Cardiac muscle cell (in vitro differentiated cells and primary cell): ENCODE measurements at regions not wholly inside any gene's neighbourhood (a gene's known extent, or its start where the extent isn't known, plus 50 kb on each side); places are given as distances from the start of the nearest gene placed in this dataset.
A peak's percentile ranks its signal among the peaks of the same experiment; 100 is the strongest.

Source experiments
- DNase-seq, 2 donors: peaks; one replicate each; pipeline versions ENCODE4 v3.0.0 to v3.0.0-alpha.2; 2010 to 2017; ENCODE audit warnings: low read depth in 1 of 2, low spot score in 1 of 2
- H3K27ac ChIP-seq: fragments of 200-600 bp; sonication (generic); 2 replicates; pipeline ENCODE4 v1.5.1; 2016
- H3K27me3 ChIP-seq: fragments of 200-600 bp; sonication (generic); 2 replicates; pipeline ENCODE4 v1.6.0; 2016; ENCODE audit warnings: control low read depth
- H3K36me3 ChIP-seq: fragments of 200-600 bp; sonication (generic); 2 replicates; pipeline ENCODE4 v1.5.1; 2016; ENCODE audit warnings: control low read depth
- H3K4me1 ChIP-seq: fragments of 200-600 bp; sonication (generic); 2 replicates; pipeline ENCODE4 v1.8.1; 2017; ENCODE audit warnings: low read depth, mild to moderate bottlenecking, mixed run types
- H3K4me3 ChIP-seq: fragments of 200-600 bp; sonication (generic); 2 replicates; pipeline ENCODE4 v1.5.1; 2016; ENCODE audit warnings: mild to moderate bottlenecking
- H3K9me3 ChIP-seq: fragments of 200-600 bp; sonication (generic); 2 replicates; pipeline ENCODE4 v1.5.1; 2017; ENCODE audit warnings: low read depth, mild to moderate bottlenecking, control low read depth
- TF ChIP-seq, protein P1 (sequence below): IDR thresholded peaks from 2 replicates; pipeline ENCODE4 v1.5.1; 2012; ENCODE audit warnings: low read depth, mild to moderate bottlenecking, low read length

DNA sequence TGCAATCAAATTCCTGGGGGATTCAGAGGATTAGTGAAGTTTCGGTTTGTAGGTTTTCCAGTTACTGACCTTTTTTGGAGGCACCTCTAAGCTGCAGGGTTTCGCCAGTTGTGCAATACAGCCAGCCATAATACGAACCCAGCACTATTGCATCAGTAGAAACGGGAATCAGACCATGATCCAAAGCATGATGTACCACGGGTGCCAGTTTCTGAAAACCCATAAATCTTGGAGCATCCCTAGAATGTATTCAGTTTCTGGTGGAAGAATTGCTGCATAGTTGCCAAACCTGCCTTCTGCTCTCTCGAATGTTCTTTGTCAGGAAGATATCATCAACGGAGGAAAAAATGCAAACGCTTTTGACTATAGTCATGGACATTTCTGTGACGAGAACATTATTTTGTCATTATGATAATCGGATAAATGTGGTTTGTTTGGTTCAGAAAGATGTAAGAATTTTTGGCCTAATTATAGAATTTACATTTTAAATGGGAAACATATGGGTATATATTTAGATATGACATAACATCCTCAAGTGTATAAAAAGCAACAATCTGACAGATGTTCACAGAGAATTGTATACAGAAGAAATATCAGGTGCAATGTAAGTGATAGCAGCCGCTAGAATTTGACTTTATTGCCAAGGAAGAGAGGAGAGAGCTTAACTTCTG, 186.2 kb upstream of the PRKCQ start:
- H3K36me3 ChIP-seq: no peaks in the 10 kb centered on the region
- peak in 1 of 2 donors; percentile 82 for DNase-seq
- no peak overlapping the region for H3K4me3 ChIP-seq
- TF ChIP-seq, protein P1, sequence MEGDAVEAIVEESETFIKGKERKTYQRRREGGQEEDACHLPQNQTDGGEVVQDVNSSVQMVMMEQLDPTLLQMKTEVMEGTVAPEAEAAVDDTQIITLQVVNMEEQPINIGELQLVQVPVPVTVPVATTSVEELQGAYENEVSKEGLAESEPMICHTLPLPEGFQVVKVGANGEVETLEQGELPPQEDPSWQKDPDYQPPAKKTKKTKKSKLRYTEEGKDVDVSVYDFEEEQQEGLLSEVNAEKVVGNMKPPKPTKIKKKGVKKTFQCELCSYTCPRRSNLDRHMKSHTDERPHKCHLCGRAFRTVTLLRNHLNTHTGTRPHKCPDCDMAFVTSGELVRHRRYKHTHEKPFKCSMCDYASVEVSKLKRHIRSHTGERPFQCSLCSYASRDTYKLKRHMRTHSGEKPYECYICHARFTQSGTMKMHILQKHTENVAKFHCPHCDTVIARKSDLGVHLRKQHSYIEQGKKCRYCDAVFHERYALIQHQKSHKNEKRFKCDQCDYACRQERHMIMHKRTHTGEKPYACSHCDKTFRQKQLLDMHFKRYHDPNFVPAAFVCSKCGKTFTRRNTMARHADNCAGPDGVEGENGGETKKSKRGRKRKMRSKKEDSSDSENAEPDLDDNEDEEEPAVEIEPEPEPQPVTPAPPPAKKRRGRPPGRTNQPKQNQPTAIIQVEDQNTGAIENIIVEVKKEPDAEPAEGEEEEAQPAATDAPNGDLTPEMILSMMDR: no peak
- peaks cover 15% of the 10 kb centered on the region for H3K27me3 ChIP-seq
- no peak overlapping the region for H3K27ac ChIP-seq
- H3K9me3 ChIP-seq: no peaks in the 10 kb centered on the region
- no peaks in the 10 kb centered on the region for H3K4me1 ChIP-seq

DNA sequence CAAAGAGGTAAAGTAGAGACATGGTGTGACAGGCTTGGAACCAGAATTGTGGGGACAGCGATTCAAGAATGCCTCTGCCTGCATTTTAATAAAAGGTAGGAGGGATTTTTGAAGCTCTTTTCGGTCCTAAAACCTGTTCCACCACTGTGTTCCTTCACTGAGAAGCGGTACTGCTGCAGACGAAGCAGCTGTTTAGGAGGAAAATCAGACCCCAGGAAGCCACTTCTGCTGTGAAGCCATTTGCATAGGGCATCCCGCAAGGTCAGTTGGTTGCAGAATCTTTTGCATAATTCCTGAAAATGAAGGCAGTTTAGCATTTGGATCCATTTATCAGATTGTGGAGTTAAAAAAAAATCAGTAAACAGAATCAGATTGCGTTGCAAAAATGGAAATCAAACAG, 183.3 kb upstream of the PRKCQ start:
- TF ChIP-seq, protein P1: no peak
- Histone ChIP-seq H3K27me3 (peaks cover 15% of the 10 kb centered on the region), H3K9me3 (no peaks in the 10 kb centered on the region), H3K4me3 (no peak overlapping the region), H3K36me3 (no peaks in the 10 kb centered on the region), H3K27ac (no peak overlapping the region), H3K4me1 (no peaks in the 10 kb centered on the region)
- no peak for DNase-seq

DNA sequence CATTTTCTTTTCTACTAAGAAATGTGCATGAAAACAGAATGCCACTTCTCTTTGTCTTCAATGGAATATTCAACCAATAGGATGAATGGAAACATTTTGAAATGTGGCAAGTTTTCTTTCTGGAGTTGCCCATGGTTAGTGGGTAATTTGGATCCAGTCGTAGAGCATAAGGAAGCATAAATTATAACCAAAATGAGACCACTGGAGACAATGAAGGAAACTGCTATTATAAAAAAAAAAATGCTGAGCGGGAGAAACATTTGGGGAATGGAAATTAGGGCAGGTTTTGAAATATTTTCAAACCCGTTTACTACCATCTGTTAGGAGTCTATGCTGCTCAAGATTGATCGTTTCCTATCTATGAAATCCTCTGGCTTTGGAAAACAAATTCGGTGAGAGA, 182.9 kb upstream of the PRKCQ start:
- TF ChIP-seq, protein P1: no peak
- no peak for DNase-seq
- H3K4me3 ChIP-seq: no peak overlapping the region
- H3K9me3 ChIP-seq: no peaks in the 10 kb centered on the region
- no peak overlapping the region for H3K27ac ChIP-seq
- H3K4me1 ChIP-seq: no peaks in the 10 kb centered on the region
- no peaks in the 10 kb centered on the region for H3K36me3 ChIP-seq
- H3K27me3 ChIP-seq: peaks cover 15% of the 10 kb centered on the region

DNA sequence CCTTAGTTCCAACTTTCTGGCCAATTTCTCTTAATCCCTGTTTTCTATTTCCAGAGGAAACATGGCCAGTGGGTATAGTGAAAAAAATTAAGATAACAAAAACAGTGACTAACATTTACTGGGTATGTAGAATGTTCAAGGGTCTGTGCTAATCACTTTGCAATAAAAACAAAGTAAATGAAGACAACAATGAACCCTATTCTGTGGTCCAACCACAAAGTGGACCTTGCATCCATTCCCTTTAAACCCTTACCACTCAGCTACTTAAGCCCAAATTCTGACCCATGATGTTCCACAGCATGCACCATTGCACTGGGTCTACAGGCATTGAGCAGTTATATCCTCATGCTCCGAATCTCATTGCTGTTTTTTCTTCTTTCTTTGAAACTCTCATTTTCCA, 179.9 kb upstream of the PRKCQ start:
- Histone ChIP-seq H3K9me3 (no peaks in the 10 kb centered on the region), H3K27ac (no peak overlapping the region), H3K4me3 (no peak overlapping the region), H3K36me3 (no peaks in the 10 kb centered on the region), H3K27me3 (peaks cover 11% of the 10 kb centered on the region), H3K4me1 (no peaks in the 10 kb centered on the region)
- TF ChIP-seq, protein P1: no peak
- DNase-seq: no peak

DNA sequence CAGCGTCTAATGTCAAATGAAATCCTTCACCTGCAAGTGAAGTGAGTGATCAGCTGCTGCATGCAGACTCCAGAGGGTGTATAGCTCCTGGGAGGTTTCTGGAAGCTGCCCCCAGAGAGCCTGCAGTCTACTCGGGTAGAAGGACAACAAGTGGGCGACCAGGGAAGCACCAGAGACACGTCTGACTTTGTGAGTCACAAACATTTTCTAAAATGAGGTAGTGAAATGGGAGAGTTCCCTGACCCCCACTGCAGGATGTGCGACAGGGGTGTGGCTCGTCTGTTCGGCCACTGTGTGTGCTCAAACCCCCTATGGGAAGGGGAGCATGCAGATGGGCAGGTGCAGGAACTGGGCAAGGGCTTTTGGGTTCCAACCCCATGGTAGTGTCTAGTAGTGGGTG, 177.1 kb upstream of the PRKCQ start:
- Histone ChIP-seq H3K9me3 (no peaks in the 10 kb centered on the region), H3K36me3 (no peaks in the 10 kb centered on the region), H3K4me1 (no peaks in the 10 kb centered on the region), H3K4me3 (no peak overlapping the region), H3K27me3 (peaks cover 13% of the 10 kb centered on the region), H3K27ac (no peak overlapping the region)
- no peak for DNase-seq
- TF ChIP-seq, protein P1: no peak
